Right lobe of liver (tissue), 6 donors: ENCODE measurements at regions not wholly inside any gene's neighbourhood (a gene's known extent, or its start where the extent isn't known, plus 50 kb on each side); places are given as distances from the start of the nearest gene placed in this dataset.

Experiments
- ATAC-seq, 4 donors: fragments of 200-7000 bp; cut with Tn5 transposase; one replicate each; pipeline ENCODE4 v1.9.1; 2020; ENCODE audit warnings: mild to moderate bottlenecking in 4 of 4, moderate library complexity in 4 of 4
- DNase-seq, 3 donors: peaks; one replicate each; pipeline ENCODE4 v3.0.0-alpha.2; 2020
- H3K27ac ChIP-seq, 3 donors: fragments of 200-600 bp; one replicate each; pipeline ENCODE4 v1.8.0; 2022
- H3K27me3 ChIP-seq, 2 donors: fragments of 200-600 bp; one replicate each; pipeline ENCODE4 v1.8.0; 2022
- H3K36me3 ChIP-seq, 4 donors: fragments of 200-600 bp; sonication (generic) in 1 of 4; one replicate each; pipeline versions ENCODE4 v1.5.1 to v1.8.0; 2017 to 2022; ENCODE audit warnings: control low read depth in 1 of 4
- H3K4me1 ChIP-seq, 4 donors: fragments of 200-600 bp; sonication (generic) in 1 of 4; one replicate each; pipeline versions ENCODE4 v1.5.1 to v1.8.0; 2017 to 2022; ENCODE audit warnings: control low read depth in 1 of 4
- H3K4me3 ChIP-seq, 3 donors: fragments of 200-600 bp; one replicate each; pipeline ENCODE4 v1.8.0; 2022
- H3K9me3 ChIP-seq, 4 donors: fragments of 200-600 bp; sonication (generic) in 1 of 4; one replicate each; pipeline versions ENCODE4 v1.5.1 to v1.8.0; 2017 to 2022; ENCODE audit warnings: control low read depth in 1 of 4
- POLR2A ChIP-seq: fragments of 450-650 bp; IDR thresholded peaks from one replicate; pipeline ENCODE4 v1.6.1; 2017; ENCODE audit warnings: antibody characterized with exemption, mild to moderate bottlenecking
- WGBS: methylation state at CpG from one replicate; pipeline ENCODE4 v1.1.6; 2018; ENCODE audit warnings: low coverage, low lambda C conversion rate; ENCODE audit not compliant: insufficient coverage; ENCODE audit errors: missing lambda C conversion rate; 5-methylcytosine and 5-hydroxymethylcytosine counted together
- intact Hi-C, 2 donors: fragments of 100-400 bp; cut with DNase I; formaldehyde crosslinking; loops; one replicate each; pipeline versions ENCODE4 v1.11.2 to v1.14.1; 2022
- TF ChIP-seq, protein P1 (sequence below), 4 donors: fragments of 200-600 bp in 3 of 4; fragments of 450-650 bp in 1 of 4; IDR thresholded peaks; one replicate each; pipeline versions ENCODE4 v1.5.1 to v1.8.0; 2016 to 2022; ENCODE audit warnings: antibody characterized with exemption in 4 of 4, mild to moderate bottlenecking in 2 of 4
- donor health status: DM: no; HTN: yes; CAD: no.
- donor health status: DM: no; HTN: no; CAD: no.
- donor health status: DM: no; HTN: no; CAD: no.
- donor health status: DM: no; HTN: yes; CAD: no.
- donor health status: DM: no; HTN: yes; CAD: no.

DNA sequence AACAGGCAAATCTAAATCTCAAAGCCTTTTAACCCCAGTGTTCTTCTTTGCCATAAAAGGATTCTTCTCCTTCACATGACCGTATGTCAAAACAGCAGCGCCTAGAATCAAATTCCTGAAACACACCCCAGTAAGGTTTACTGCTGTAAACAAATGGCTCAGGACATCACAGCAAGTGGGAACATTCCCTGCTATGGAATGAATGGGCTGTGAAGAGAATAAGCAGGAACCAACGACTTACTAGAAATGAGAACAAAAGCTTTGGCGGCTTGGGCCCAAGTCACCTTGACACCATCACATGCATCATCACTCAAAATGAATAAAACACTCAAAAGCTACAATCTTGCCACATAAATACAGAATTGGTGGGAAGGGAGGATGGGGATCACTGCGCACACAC is 80.4 kb upstream of the SPATA13 start:
- Histone ChIP-seq H3K27me3 (no peaks in the 10 kb centered on the region), H3K4me3 (no peak overlapping the region), H3K27ac (no peak overlapping the region), H3K9me3 (no peaks in the 10 kb centered on the region), H3K4me1 (peaks cover 0 to 15% (median 4%) of the 10 kb centered on the region in 4 donors), H3K36me3 (no peaks in the 10 kb centered on the region)
- ATAC-seq: no peak
- TF ChIP-seq, protein P1, sequence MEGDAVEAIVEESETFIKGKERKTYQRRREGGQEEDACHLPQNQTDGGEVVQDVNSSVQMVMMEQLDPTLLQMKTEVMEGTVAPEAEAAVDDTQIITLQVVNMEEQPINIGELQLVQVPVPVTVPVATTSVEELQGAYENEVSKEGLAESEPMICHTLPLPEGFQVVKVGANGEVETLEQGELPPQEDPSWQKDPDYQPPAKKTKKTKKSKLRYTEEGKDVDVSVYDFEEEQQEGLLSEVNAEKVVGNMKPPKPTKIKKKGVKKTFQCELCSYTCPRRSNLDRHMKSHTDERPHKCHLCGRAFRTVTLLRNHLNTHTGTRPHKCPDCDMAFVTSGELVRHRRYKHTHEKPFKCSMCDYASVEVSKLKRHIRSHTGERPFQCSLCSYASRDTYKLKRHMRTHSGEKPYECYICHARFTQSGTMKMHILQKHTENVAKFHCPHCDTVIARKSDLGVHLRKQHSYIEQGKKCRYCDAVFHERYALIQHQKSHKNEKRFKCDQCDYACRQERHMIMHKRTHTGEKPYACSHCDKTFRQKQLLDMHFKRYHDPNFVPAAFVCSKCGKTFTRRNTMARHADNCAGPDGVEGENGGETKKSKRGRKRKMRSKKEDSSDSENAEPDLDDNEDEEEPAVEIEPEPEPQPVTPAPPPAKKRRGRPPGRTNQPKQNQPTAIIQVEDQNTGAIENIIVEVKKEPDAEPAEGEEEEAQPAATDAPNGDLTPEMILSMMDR (IDR thresholded peaks at IDR 0.05): no peak
- TF ChIP-seq POLR2A: no peak
- DNase-seq: no peak
- intact Hi-C loops: no loop called here
- WGBS: 84% methylated on average over 4 of the region's 5 CpGs

DNA sequence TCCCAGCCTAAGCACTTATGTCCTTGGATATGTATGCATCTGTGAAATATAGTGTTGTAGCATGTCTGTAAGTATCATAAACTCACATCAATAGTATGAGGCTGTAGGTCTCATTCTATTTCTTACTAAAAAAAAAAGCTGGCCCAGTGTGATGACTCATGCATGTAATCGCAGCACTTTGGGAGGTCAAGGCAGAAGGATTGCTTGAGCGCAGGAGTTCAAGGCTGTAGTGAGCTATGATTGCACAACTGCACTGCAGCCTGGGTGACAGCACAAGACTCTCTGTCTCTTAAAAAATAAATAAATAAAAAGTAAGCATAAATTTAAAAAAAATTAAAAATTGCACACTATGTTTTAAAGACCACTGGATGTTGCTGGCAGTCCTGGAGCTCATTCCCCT is 79.1 kb upstream of the SPATA13 start:
- WGBS: 78% methylated on average over 2 of the region's 2 CpGs
- no peak for DNase-seq
- H3K36me3 ChIP-seq: no peaks in the 10 kb centered on the region
- intact Hi-C loops: no loop called here
- no peaks in the 10 kb centered on the region for H3K9me3 ChIP-seq
- no peak for ATAC-seq
- no peaks in the 10 kb centered on the region for H3K27me3 ChIP-seq
- no peak overlapping the region for H3K4me3 ChIP-seq
- TF ChIP-seq, protein P1 (IDR thresholded peaks at IDR 0.05): no peak
- TF ChIP-seq POLR2A: no peak
- H3K4me1 ChIP-seq: peaks cover 0 to 4% (median 0%) of the 10 kb centered on the region in 4 donors
- H3K27ac ChIP-seq: no peak overlapping the region

DNA sequence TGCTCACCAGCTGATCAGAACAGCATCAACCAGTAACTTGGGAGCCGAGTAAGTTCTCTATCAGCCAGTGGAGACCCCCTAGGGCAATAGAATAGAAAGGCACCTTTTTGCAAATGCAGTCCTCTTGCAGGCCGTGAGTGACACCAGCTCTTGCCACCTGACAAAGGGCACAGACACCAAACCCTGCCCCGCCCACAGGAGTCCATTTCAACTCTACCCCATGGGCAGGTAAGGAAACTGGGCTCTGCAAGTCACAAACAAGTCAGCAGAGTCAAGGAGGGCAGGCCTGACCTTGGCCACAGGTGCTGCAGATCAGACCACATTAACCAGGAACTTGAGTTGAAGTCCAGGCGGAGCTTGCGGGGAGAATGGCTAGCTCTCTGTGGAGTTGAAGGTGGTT is 77.4 kb upstream of the SPATA13 start:
- H3K4me3 ChIP-seq: no peak overlapping the region
- DNase-seq: no peak
- no peaks in the 10 kb centered on the region for H3K36me3 ChIP-seq
- ATAC-seq: no peak
- no peaks in the 10 kb centered on the region for H3K27me3 ChIP-seq
- H3K9me3 ChIP-seq: no peaks in the 10 kb centered on the region
- 78% methylated on average over 3 of the region's 5 CpGs for WGBS
- intact Hi-C loops: no loop called here
- peaks cover 0 to 12% (median 0%) of the 10 kb centered on the region in 4 donors for H3K4me1 ChIP-seq
- TF ChIP-seq POLR2A: no peak
- TF ChIP-seq, protein P1 (IDR thresholded peaks at IDR 0.05): no peak
- no peak overlapping the region for H3K27ac ChIP-seq

DNA sequence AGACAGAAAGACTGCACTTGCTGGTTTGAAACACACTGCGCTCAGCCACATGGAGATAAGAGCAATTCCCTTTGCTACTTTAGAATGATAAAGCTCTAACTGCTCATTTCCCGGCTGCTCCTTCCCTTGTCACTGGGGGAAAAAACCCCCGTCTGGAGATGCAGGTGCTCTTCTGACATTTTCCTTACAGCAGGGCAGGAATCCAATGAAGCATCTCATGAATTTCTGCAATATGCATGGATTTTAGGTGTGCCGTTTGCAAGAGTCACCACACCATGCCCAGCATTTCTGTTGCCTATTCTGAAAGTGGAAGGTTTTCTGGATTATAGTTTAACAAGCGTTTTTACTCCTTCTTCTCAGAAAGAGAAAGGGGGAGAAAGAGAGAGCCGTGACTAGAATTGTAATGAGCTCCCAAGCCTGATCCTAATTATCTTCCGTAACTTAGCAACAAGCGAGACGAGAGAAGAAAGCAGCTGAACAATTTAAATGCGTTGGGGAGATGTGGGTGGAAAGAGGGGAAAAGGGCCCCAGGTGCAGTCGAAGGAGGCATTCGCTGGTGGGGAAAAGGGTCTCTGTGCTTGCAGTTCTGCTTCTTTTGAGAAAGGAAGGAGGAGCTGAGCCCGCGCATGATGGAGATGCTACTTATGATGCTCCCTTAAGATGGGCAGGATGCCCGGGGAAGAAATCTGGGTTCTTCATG is 76.6 kb upstream of the SPATA13 start:
- Histone ChIP-seq H3K36me3 (no peaks in the 10 kb centered on the region), H3K4me3 (no peak overlapping the region), H3K4me1 (peaks cover 0 to 12% (median 0%) of the 10 kb centered on the region in 4 donors), H3K27ac (no peak overlapping the region), H3K27me3 (no peaks in the 10 kb centered on the region), H3K9me3 (no peaks in the 10 kb centered on the region)
- TF ChIP-seq, protein P1 (IDR thresholded peaks at IDR 0.05): no peak
- no peak for TF ChIP-seq POLR2A
- intact Hi-C loops: no loop called here
- DNase-seq (no peak), ATAC-seq (no peak)
- WGBS: 82% methylated on average over 8 of the region's 15 CpGs
